ENCODE measurements at regions not wholly inside any gene's neighbourhood (a gene's known extent, or its start where the extent isn't known, plus 50 kb on each side); places are given as distances from the start of the nearest gene placed in this dataset.

DNA sequence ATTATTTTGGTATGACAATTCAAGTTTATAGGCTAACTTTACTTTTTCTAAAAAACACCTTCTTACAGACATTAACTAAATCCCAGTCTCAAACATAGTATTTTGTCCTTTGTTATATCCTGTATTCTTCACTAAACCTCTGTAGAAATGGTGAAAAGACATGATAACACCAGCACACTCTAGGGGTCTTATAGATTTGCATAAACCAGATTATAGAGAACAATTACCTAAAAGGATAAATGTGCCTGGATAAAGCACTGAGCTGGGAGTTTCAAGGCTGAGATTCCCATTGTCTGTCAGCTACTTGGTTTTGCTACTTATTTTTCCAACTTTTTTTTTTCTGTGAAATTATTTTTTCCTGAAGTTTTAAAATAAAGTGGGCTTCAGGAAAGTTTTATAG, 1288.6 kb upstream of the TMPRSS15 start:
- Histone ChIP-seq H3K36me3 (ENCODE audit: insufficient read depth, low read length) (no peaks in the 10 kb centered on the region), H3K9me3 (ENCODE audit: low read length) (no peaks in the 10 kb centered on the region), H3K4me3 (ENCODE audit: low read length) (no peak overlapping the region), H3K27me3 (ENCODE audit: insufficient read depth, low read length, poor library complexity, severe bottlenecking) (no peaks in the 10 kb centered on the region), H3K4me1 (ENCODE audit: insufficient read depth, low read length) (no peaks in the 10 kb centered on the region), H3K27ac (ENCODE audit: low read depth, low read length) (no peak overlapping the region)
- no peaks in the 10 kb centered on the region for H3K36me3 Mint-ChIP-seq
- H3K4me1 Mint-ChIP-seq: no peaks in the 10 kb centered on the region
- ChIA-PET POLR2A (no interaction called here), CTCF (no interaction called here)
- no peak overlapping the region for H3K27ac Mint-ChIP-seq
- peaks cover 0 to 15% (median 8%) of the 10 kb centered on the region in 5 donors for H3K9me3 Mint-ChIP-seq
- H3K4me3 Mint-ChIP-seq: no peak overlapping the region
- H3K27me3 Mint-ChIP-seq: no peaks in the 10 kb centered on the region
- no peak for DNase-seq

DNA sequence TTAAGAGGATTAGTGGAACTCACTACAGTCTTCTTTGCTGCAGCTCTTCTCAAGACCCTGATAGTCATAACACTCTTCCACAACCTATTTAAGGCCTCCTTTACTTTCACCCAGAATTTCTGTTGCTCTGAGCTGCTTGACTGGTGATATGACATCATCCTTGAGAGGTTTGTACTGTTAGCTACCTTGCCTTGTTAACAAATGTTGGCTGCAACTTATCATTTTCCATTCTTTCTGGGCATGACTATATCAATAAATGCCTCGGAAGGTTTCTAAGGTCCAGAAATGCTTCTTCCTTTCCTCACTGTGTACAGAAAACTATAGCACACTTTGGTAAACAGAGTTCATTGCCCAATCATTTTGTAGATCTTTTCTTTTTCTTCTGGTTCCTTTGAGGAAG, 1292.2 kb upstream of the TMPRSS15 start:
- no peaks in the 10 kb centered on the region for H3K27me3 ChIP-seq (ENCODE audit: insufficient read depth, low read length, poor library complexity, severe bottlenecking)
- no peaks in the 10 kb centered on the region for H3K9me3 ChIP-seq (ENCODE audit: low read length)
- no peak overlapping the region for H3K4me3 ChIP-seq (ENCODE audit: low read length)
- H3K27ac ChIP-seq (ENCODE audit: low read depth, low read length): no peak overlapping the region
- no peak for DNase-seq
- H3K27ac Mint-ChIP-seq: no peak overlapping the region
- no peaks in the 10 kb centered on the region for H3K36me3 ChIP-seq (ENCODE audit: insufficient read depth, low read length)
- no peaks in the 10 kb centered on the region for H3K4me1 ChIP-seq (ENCODE audit: insufficient read depth, low read length)
- H3K36me3 Mint-ChIP-seq: no peaks in the 10 kb centered on the region
- no peaks in the 10 kb centered on the region for H3K4me1 Mint-ChIP-seq
- no peak overlapping the region for H3K4me3 Mint-ChIP-seq
- ChIA-PET CTCF (no interaction called here), POLR2A (no interaction called here)
- H3K27me3 Mint-ChIP-seq: no peaks in the 10 kb centered on the region
- H3K9me3 Mint-ChIP-seq: peaks cover 0 to 14% (median 9%) of the 10 kb centered on the region in 5 donors

DNA sequence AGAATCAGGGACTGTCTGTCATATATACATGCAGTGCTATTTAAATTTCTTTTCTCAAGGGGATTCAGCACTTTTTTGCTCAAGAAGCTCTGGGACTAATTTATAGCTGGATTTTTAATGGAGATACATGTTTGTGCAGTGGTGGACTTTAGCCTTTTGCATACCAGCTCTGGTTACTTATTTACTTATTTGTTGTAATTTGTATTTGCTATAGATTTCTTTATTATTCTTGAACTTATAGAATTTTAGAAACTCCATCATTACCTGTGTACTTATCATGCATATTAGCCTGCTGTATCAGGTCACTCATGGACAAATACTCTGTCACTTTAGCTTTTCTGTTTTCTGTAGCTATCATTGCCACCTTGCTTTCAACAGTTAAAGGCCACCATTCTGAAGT, 1296.9 kb upstream of the TMPRSS15 start:
- Mint-ChIP-seq H3K4me3 (no peak overlapping the region), H3K27me3 (no peaks in the 10 kb centered on the region), H3K9me3 (peaks cover 7 to 29% (median 16%) of the 10 kb centered on the region in 5 donors), H3K4me1 (no peaks in the 10 kb centered on the region), H3K36me3 (no peaks in the 10 kb centered on the region), H3K27ac (no peak overlapping the region)
- Histone ChIP-seq H3K4me3 (ENCODE audit: low read length) (no peak overlapping the region), H3K9me3 (ENCODE audit: low read length) (no peaks in the 10 kb centered on the region), H3K27me3 (ENCODE audit: insufficient read depth, low read length, poor library complexity, severe bottlenecking) (no peaks in the 10 kb centered on the region), H3K36me3 (ENCODE audit: insufficient read depth, low read length) (no peaks in the 10 kb centered on the region), H3K4me1 (ENCODE audit: insufficient read depth, low read length) (no peaks in the 10 kb centered on the region), H3K27ac (ENCODE audit: low read depth, low read length) (no peak overlapping the region)
- CTCF ChIA-PET: no interaction called here
- POLR2A ChIA-PET: no interaction called here
- no peak for DNase-seq

DNA sequence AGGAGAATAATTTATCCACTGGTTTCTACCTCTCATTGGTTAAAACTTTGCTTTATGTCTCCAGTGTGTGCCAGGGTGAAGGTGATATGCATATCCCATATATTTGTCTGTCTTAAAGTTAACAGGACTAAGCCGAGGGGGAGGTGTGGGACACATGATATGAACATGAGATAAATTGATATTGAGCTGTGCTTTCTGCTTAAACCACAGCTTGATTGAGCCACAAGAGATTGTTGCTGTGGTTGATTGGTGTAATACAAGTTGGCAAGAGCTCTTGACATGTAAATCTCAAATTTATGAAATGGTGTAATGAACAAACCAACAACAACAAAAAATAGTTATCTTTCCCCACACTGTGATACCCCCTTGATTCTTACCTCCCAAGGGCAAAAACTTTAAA, 1295.5 kb upstream of the NCAM2 start:
- DNase-seq: no peak
- H3K27ac Mint-ChIP-seq: no peak overlapping the region

DNA sequence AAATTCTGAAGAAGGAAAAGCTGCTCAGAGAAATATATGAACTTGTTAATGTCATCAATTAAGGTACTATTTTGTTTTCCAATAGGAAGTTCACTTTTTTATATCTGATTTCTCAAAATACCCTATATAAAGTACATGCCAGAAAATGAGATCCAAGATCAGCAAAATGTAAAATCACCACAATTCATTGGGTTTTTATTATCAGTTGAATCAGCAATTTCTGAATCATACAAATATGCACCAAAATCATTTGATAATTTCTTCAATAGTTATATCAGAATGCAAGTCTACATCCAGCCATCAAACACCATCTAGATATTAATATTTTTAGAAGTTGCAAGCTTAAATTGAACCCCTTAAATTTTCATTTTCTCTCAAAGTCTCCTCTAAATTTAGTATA, 1293.4 kb upstream of the NCAM2 start:
- Histone ChIP-seq H3K36me3 (ENCODE audit: insufficient read depth, low read length) (no peaks in the 10 kb centered on the region), H3K4me1 (ENCODE audit: insufficient read depth, low read length) (no peaks in the 10 kb centered on the region), H3K4me3 (ENCODE audit: low read length) (no peak overlapping the region), H3K27ac (ENCODE audit: low read depth, low read length) (no peak overlapping the region), H3K27me3 (ENCODE audit: insufficient read depth, low read length, poor library complexity, severe bottlenecking) (no peaks in the 10 kb centered on the region), H3K9me3 (ENCODE audit: low read length) (no peaks in the 10 kb centered on the region)
- H3K36me3 Mint-ChIP-seq: no peaks in the 10 kb centered on the region
- H3K9me3 Mint-ChIP-seq: peaks cover 16 to 20% (median 17%) of the 10 kb centered on the region in 5 donors
- no peak overlapping the region for H3K4me3 Mint-ChIP-seq
- ChIA-PET POLR2A (no interaction called here), CTCF (no interaction called here)
- no peak overlapping the region for H3K27ac Mint-ChIP-seq
- H3K4me1 Mint-ChIP-seq: no peaks in the 10 kb centered on the region
- H3K27me3 Mint-ChIP-seq: no peaks in the 10 kb centered on the region
- no peak for DNase-seq

More for the DNA sequence above, 1295.5 kb upstream of the NCAM2 start:
- no peaks in the 10 kb centered on the region for H3K27me3 ChIP-seq (ENCODE audit: insufficient read depth, low read length, poor library complexity, severe bottlenecking)
- CTCF ChIA-PET: no interaction called here
- no peaks in the 10 kb centered on the region for H3K36me3 ChIP-seq (ENCODE audit: insufficient read depth, low read length)
- Mint-ChIP-seq H3K27me3 (no peaks in the 10 kb centered on the region), H3K9me3 (peaks cover 12 to 24% (median 14%) of the 10 kb centered on the region in 5 donors), H3K4me3 (no peak overlapping the region), H3K36me3 (no peaks in the 10 kb centered on the region), H3K4me1 (no peaks in the 10 kb centered on the region)
- POLR2A ChIA-PET: no interaction called here
- no peaks in the 10 kb centered on the region for H3K9me3 ChIP-seq (ENCODE audit: low read length)
- no peak overlapping the region for H3K4me3 ChIP-seq (ENCODE audit: low read length)
- H3K27ac ChIP-seq (ENCODE audit: low read depth, low read length): no peak overlapping the region
- H3K4me1 ChIP-seq (ENCODE audit: insufficient read depth, low read length): no peaks in the 10 kb centered on the region

DNA sequence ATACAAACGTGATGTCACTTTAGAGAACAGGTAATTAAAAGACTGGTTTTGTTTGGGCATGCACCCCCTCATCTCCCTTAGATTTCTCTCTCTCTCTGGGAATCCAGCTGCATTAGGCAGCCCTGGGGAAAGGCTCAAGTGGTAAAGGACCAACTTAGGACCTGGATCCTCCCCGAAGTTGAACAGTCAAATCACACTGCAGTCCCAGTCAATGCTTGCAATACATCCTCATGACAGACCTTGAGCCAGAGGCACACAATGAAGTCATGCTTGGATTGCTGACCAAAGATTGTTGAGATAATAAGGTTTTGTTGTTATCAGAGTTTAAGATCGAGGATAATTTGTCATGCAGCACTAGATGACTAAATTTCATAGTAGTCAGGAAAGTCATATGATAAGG, 1285.8 kb upstream of the NCAM2 start:
- no peak for DNase-seq
- H3K27ac ChIP-seq (ENCODE audit: low read depth, low read length): no peak overlapping the region
- H3K9me3 ChIP-seq (ENCODE audit: low read length): no peaks in the 10 kb centered on the region
- H3K27me3 ChIP-seq (ENCODE audit: insufficient read depth, low read length, poor library complexity, severe bottlenecking): no peaks in the 10 kb centered on the region
- Mint-ChIP-seq H3K4me3 (no peak overlapping the region), H3K9me3 (peaks cover 4 to 22% (median 12%) of the 10 kb centered on the region in 5 donors), H3K36me3 (no peaks in the 10 kb centered on the region), H3K27me3 (no peaks in the 10 kb centered on the region), H3K4me1 (no peaks in the 10 kb centered on the region), H3K27ac (no peak overlapping the region)
- H3K4me1 ChIP-seq (ENCODE audit: insufficient read depth, low read length): no peaks in the 10 kb centered on the region
- no peak overlapping the region for H3K4me3 ChIP-seq (ENCODE audit: low read length)
- CTCF ChIA-PET: no interaction called here
- no peaks in the 10 kb centered on the region for H3K36me3 ChIP-seq (ENCODE audit: insufficient read depth, low read length)
- POLR2A ChIA-PET: no interaction called here

DNA sequence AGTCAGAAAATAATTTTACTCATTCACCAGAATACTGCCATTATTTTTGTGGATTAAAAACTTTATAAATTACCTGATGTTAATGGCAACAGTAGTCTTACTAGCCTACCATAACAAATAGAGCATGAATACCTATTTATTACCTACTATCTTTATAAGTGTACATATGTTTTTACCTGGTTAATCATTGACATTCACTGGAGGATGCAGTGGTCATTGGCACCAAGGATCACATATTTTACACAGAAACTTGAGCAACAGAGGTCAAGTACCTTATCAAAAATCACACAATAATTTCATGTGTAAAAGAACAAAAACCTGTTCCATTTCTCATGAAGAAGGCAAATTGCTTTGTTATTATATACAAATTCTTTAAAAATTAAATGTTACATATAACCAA, 1284.9 kb upstream of the NCAM2 start:
- no peaks in the 10 kb centered on the region for H3K9me3 ChIP-seq (ENCODE audit: low read length)
- H3K27ac ChIP-seq (ENCODE audit: low read depth, low read length): no peak overlapping the region
- POLR2A ChIA-PET: no interaction called here
- Mint-ChIP-seq H3K4me1 (no peaks in the 10 kb centered on the region), H3K27me3 (no peaks in the 10 kb centered on the region), H3K36me3 (no peaks in the 10 kb centered on the region), H3K9me3 (peaks cover 4 to 22% (median 12%) of the 10 kb centered on the region in 5 donors), H3K27ac (no peak overlapping the region), H3K4me3 (no peak overlapping the region)
- H3K36me3 ChIP-seq (ENCODE audit: insufficient read depth, low read length): no peaks in the 10 kb centered on the region
- DNase-seq: no peak
- H3K4me1 ChIP-seq (ENCODE audit: insufficient read depth, low read length): no peaks in the 10 kb centered on the region
- CTCF ChIA-PET: no interaction called here
- H3K4me3 ChIP-seq (ENCODE audit: low read length): no peak overlapping the region
- no peaks in the 10 kb centered on the region for H3K27me3 ChIP-seq (ENCODE audit: insufficient read depth, low read length, poor library complexity, severe bottlenecking)

DNA sequence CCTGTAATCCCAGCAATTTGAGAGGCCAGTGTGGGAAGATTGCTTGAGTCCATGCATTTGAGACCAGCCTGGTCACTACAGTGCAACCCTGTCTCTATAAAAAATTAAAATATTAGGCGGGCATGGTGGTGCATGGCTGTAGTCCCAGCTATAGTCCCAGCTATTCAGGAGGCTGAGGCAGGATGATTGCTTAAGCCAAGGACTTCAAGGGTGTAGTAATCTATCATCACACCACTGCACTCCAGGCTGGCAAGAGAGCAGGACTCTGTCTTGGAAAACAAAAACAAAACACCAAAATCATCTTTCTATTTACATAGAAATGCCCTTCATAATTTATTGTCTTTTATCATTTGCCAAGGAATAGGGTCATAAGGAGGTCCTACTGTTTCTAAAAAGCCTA, 1274.1 kb upstream of the NCAM2 start:
- Histone ChIP-seq H3K9me3 (ENCODE audit: low read length) (no peaks in the 10 kb centered on the region), H3K4me1 (ENCODE audit: insufficient read depth, low read length) (no peaks in the 10 kb centered on the region), H3K27ac (ENCODE audit: low read depth, low read length) (no peak overlapping the region), H3K27me3 (ENCODE audit: insufficient read depth, low read length, poor library complexity, severe bottlenecking) (no peaks in the 10 kb centered on the region), H3K4me3 (ENCODE audit: low read length) (no peak overlapping the region), H3K36me3 (ENCODE audit: insufficient read depth, low read length) (no peaks in the 10 kb centered on the region)
- Mint-ChIP-seq H3K36me3 (no peaks in the 10 kb centered on the region), H3K9me3 (peaks cover 0 to 23% (median 6%) of the 10 kb centered on the region in 5 donors), H3K27me3 (no peaks in the 10 kb centered on the region), H3K27ac (no peak overlapping the region), H3K4me3 (no peak overlapping the region), H3K4me1 (no peaks in the 10 kb centered on the region)
- ChIA-PET POLR2A (no interaction called here), CTCF (no interaction called here)
- DNase-seq: no peak

DNA sequence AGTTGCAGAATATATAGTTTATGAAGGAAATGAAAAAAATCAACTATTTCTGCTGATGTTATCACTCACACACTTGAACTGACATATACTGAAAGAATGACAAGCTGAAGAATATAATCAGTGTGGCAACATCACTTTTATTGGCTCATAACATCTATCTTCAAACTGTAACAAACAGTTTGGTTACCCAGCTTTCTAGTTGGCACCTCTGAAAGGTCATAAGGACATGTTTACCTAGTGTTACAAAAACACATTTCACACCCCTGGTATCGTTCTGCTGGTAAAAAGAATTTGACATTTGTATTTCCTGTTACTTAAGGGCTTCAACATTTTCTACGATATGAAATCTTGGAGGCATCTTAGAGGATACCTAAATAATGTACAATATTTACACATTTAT, 1267.0 kb upstream of the NCAM2 start:
- Mint-ChIP-seq H3K4me3 (no peak overlapping the region), H3K27ac (no peak overlapping the region), H3K27me3 (no peaks in the 10 kb centered on the region), H3K4me1 (no peaks in the 10 kb centered on the region), H3K9me3 (peaks cover 2 to 17% (median 9%) of the 10 kb centered on the region in 5 donors), H3K36me3 (no peaks in the 10 kb centered on the region)
- H3K4me3 ChIP-seq (ENCODE audit: low read length): no peak overlapping the region
- ChIA-PET CTCF (no interaction called here), POLR2A (no interaction called here)
- no peaks in the 10 kb centered on the region for H3K4me1 ChIP-seq (ENCODE audit: insufficient read depth, low read length)
- H3K27ac ChIP-seq (ENCODE audit: low read depth, low read length): no peak overlapping the region
- no peaks in the 10 kb centered on the region for H3K36me3 ChIP-seq (ENCODE audit: insufficient read depth, low read length)
- no peaks in the 10 kb centered on the region for H3K9me3 ChIP-seq (ENCODE audit: low read length)
- no peak for DNase-seq
- no peaks in the 10 kb centered on the region for H3K27me3 ChIP-seq (ENCODE audit: insufficient read depth, low read length, poor library complexity, severe bottlenecking)
